ENCODE measurements at regions not wholly inside any gene's neighbourhood (a gene's known extent, or its start where the extent isn't known, plus 50 kb on each side); places are given as distances from the start of the nearest gene placed in this dataset.
"Not testable (repeated sequence)": the region's sequence is repeated elsewhere in the genome, so short reads cannot be mapped to it uniquely, and the experiment has no call there.

GRCh38 chr14:38000340-38000739, 207.4 kb upstream of the SSTR1 start:
- DNase-seq: no peak

- no peak for DNase-seq
These were observed 206.2 kb upstream of the SSTR1 start for GRCh38 chr14:38001501-38001900.

GRCh38 chr14:38003746-38004609, 203.7 kb upstream of the SSTR1 start:
- DNase-seq: no peak

GRCh38 chr14:38004610-38004879, 203.2 kb upstream of the SSTR1 start:
- DNase-seq: no peak

GRCh38 chr14:38011156-38011555, 196.5 kb upstream of the SSTR1 start:
- DNase-seq: peak; percentile 61

GRCh38 chr14:38012056-38012455, 195.6 kb upstream of the SSTR1 start:
- no peak for DNase-seq

GRCh38 chr14:38016497-38016896, 191.2 kb upstream of the SSTR1 start:
- DNase-seq: no peak

- DNase-seq: no peak
These were observed 185.8 kb upstream of the SSTR1 start for GRCh38 chr14:38021861-38022260.

- DNase-seq: no peak
These were observed 184.9 kb upstream of the SSTR1 start for GRCh38 chr14:38022775-38023174.

- no peak for DNase-seq
These were observed 169.5 kb upstream of the SSTR1 start for GRCh38 chr14:38038171-38038570.

- DNase-seq: no peak
These were observed 168.7 kb upstream of the SSTR1 start for GRCh38 chr14:38038986-38039385.

GRCh38 chr14:38039496-38039895, 168.2 kb upstream of the SSTR1 start:
- DNase-seq: no peak

GRCh38 chr14:38040411-38040810, 167.3 kb upstream of the SSTR1 start:
- no peak for DNase-seq

GRCh38 chr14:38042322-38042721, 165.4 kb upstream of the SSTR1 start:
- DNase-seq: peak; percentile 86

GRCh38 chr14:38044710-38045109, 163.0 kb upstream of the SSTR1 start:
- DNase-seq: no peak

- no peak for DNase-seq
These were observed 162.2 kb upstream of the SSTR1 start for GRCh38 chr14:38045461-38045860.

- no peak for DNase-seq
These were observed 161.5 kb upstream of the SSTR1 start for GRCh38 chr14:38046160-38046559.

GRCh38 chr14:38047195-38047902, 160.4 kb upstream of the SSTR1 start:
- no peak for DNase-seq

GRCh38 chr14:38053666-38054065, 154.0 kb upstream of the SSTR1 start:
- no peak for DNase-seq

- DNase-seq: no peak
These were observed 151.4 kb upstream of the SSTR1 start for GRCh38 chr14:38056270-38056669.

- not testable (repeated sequence) for DNase-seq
These were observed 145.5 kb upstream of the SSTR1 start for GRCh38 chr14:38062223-38062622.

GRCh38 chr14:38063711-38064320, 143.9 kb upstream of the SSTR1 start:
- DNase-seq: no peak

- DNase-seq: no peak
These were observed 142.5 kb upstream of the SSTR1 start for GRCh38 chr14:38065106-38065762.
